ENCODE measurements at regions not wholly inside any gene's neighbourhood (a gene's known extent, or its start where the extent isn't known, plus 50 kb on each side); places are given as distances from the start of the nearest gene placed in this dataset.
"Not testable (repeated sequence)": the region's sequence is repeated elsewhere in the genome, so short reads cannot be mapped to it uniquely, and the experiment has no call there.

GRCh38 chr12:40172879-40173278 is 51.9 kb upstream of the LRRK2 start:
- DNase-seq (ENCODE audit: low spot score), result no peak

GRCh38 chr12:40171501-40171900 is 53.3 kb upstream of the LRRK2 start:
- peak; percentile 16 for DNase-seq (ENCODE audit: low spot score)

- DNase-seq (ENCODE audit: low spot score), result no peak
These were observed 53.7 kb upstream of the LRRK2 start for GRCh38 chr12:40171066-40171465.

DNA sequence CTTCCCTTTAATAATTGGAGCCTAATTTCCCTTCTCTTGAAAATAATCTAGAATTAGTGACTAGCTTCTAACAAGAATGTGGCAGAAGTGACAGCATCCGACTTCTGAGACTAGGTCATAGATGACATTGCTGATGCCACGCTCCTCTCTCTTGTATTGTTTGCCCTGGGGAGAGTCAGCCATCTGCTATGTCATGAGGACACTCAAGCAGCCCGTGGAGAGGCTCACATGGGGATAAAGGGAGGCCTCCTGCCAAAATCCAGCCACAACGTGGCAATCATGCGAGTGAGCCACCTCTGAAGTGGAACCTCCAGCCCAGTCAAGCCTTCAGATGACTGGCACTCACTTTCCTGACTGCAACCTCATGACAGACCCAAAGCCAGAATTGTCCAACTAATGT is 54.2 kb upstream of the LRRK2 start:
- DNase-seq (ENCODE audit: low spot score), result no peak

DNA sequence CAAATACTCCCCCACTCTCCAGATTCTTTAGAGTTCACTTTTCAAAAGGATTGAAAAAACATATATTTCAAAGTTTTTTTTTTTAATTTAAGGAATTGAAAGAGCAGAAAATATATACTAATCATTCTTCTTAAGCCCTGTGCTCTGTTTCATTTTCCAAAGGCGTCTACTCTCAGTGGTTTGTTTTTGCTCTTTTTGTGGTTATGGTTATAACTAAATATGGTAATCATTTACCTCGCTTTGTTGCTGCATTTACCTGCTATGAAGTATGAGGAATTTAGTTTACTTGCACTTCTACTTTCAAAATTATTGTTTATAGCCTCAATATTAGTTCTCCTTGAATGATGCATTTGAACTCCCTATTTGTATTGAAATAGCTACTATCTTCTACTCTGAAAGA is 55.9 kb upstream of the LRRK2 start:
- DNase-seq (ENCODE audit: low spot score), result no peak

DNA sequence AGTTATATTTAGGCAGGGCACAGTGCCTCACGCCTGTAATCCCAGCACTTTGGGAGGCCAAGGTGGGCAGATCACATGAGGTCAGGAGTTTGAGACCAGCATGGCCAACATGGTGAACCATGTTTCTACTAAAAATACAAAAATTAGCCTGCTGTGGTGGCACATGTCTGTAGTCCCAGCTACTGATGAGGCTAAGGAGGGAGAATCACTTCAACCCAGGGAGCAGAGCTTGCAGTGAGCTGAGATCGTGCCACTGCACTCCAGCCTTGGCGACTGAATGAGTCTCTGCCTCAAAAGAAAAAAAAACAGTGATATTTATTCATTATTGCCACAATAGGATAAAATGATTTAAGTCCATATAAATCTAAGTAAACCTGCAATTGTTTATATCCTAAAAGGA is 56.4 kb upstream of the LRRK2 start:
- DNase-seq (ENCODE audit: low spot score), result not testable (repeated sequence)

- DNase-seq (ENCODE audit: low spot score), result no peak
These were observed 56.8 kb upstream of the LRRK2 start for GRCh38 chr12:40168001-40168400.

- no peak for DNase-seq (ENCODE audit: low spot score)
These were observed 59.3 kb upstream of the SLC2A13 start for GRCh38 chr12:40165179-40165578.

DNA sequence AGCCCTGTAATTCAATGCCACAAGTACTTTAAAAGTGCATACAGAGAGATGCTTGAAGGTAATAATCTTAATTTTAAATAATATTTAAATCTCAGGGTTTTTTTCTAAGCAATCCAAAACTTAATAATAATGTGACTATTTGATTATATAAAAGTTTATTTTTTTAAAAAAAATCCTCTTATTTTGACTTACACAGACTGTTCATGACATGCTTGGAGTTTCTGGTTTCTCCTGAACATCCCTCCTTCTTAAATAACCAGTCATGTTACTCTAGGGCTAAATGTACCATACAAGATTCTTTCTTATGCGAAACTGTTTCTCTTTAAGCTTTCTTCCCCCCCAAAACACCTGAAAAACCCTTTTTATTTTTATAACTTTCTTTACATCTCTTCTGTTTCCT is 58.2 kb upstream of the SLC2A13 start:
- no peak for DNase-seq (ENCODE audit: low spot score)

- no peak for DNase-seq (ENCODE audit: low spot score)
These were observed 56.2 kb upstream of the SLC2A13 start for GRCh38 chr12:40162033-40162432.

GRCh38 chr12:40158592-40159111 is 52.8 kb upstream of the SLC2A13 start:
- DNase-seq (ENCODE audit: low spot score), result peak; percentile 29

GRCh38 chr12:40157336-40157735 is 51.5 kb upstream of the SLC2A13 start:
- DNase-seq (ENCODE audit: low spot score), result no peak

GRCh38 chr12:40156021-40156764 is 50.3 kb upstream of the SLC2A13 start:
- peak; percentile 36 for DNase-seq (ENCODE audit: low spot score)

Data from Ammon's horn (tissue), 1 donor.